ENCODE measurements at regions not wholly inside any gene's neighbourhood (a gene's known extent, or its start where the extent isn't known, plus 50 kb on each side); places are given as distances from the start of the nearest gene placed in this dataset.
"Not testable (repeated sequence)": the region's sequence is repeated elsewhere in the genome, so short reads cannot be mapped to it uniquely, and the experiment has no call there.

GRCh38 chr9:18036422-18037187 lies 437.3 kb upstream of the ADAMTSL1 start:
- DNase-seq = no peak

GRCh38 chr9:18037981-18038380 lies 436.0 kb upstream of the ADAMTSL1 start:
- no peak for DNase-seq

- no peak for DNase-seq
Measured at GRCh38 chr9:18040327-18040726, 433.6 kb upstream of the ADAMTSL1 start.

DNA sequence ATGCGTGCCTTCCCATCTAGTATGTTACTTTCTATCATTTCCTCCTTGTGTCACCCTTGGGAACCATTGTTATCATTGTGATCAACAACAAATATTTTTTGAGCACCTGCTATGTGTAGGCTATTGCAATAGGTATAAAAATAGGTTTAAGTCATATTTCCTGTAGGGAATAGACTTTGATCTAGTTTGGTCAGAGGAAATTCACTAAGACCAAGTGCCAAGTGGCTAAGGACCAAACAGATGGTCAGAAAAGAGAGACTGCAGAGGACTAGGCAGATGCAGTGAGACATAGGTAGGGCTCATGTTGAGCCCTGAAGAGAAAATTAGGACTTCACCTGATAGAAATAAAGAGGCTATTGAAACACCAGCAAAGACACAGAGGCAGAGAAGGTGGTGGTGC lies 430.0 kb upstream of the ADAMTSL1 start:
- DNase-seq = no peak

DNA sequence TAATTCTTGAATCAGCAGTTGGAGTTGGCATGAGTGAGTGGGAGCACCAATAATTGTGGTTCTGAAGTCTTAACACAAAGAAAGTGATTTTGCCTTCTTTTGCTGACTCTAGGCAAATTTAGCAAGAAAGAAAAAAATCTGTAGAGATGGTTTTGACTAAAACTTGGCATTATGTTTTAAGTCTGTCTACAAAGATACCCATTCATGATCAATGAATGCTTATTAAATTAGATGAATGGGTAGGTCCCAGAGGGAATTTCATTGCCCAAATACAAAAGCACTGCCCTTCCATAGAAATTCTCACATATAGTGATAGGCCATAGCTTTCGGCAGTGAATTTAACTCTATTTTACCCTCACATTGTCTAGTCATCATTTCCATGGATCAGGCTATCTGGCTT lies 428.6 kb upstream of the ADAMTSL1 start:
- no peak for DNase-seq

DNA sequence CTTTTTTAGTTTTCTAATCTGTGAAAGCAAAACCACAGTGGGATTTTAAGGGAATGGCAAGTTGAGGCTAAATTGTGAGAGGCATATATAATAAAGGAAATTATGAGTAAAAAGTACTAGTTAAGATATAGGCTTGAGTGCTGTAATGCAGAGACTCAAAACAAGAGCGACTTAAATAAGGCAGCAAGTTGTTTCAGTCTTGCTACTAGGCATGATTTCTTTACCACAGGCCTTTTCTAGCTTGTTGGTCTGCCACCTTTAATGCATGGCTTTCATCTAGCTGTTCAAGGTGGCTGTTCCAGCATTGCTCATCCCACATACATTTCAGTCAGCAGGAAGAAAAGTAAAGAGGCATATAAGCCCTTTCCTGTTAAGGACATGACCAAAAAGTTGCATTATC lies 427.9 kb upstream of the ADAMTSL1 start:
- no peak for DNase-seq

GRCh38 chr9:18051638-18052037 lies 422.3 kb upstream of the ADAMTSL1 start:
- no peak for DNase-seq

DNA sequence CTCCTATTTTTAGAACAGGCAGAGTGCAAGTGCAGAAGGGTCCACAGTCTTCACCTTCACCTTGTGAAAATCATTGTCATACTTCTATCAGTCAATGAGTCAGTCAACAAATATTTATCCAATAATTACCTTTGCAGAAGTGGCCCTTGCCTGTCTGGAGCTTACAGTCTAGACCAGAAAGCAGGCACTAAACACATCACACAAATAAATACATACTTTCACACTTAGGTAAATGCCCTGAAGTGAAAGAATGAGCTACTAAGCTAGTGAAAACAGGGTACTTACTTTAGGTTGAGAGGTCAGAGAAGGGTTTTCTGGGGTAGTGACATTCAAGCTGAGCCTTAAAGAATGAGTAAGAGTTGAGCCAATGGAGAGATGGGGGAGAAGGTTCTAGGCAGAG lies 421.9 kb upstream of the ADAMTSL1 start:
- DNase-seq = no peak

DNA sequence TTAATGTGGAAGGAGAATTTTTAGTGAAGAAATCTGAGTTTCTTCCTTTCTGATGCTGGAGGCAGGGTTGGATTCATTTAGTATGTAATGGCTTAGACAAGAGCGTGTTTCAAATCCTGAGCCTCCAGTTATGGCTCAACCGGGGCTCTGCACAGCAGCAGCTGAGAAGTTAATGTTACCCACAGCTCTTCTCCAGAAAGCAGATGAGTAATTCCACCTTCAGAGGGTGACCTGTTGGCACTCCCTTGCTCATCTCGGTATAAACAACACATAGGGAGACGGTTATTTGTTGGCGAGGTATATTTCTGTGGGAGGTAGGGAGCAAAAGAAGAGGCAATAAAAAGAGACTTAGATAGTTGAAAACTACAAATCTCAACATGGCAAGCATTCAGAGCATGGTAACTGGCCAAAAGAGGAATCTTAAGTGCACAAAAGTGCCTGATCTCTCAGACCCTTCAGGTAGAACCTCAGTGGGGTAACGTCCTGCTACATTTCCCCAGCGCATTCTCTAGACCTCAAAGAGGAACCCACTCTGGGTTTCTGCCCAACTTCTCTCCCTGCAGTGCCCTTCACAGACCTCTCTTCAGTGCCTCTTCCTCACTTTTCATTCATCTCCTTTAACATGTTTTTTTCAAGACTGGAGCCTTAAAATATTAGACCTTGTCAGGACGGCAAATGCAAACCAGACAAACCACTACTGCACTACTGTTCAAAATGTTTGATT lies 417.5 kb upstream of the ADAMTSL1 start:
- no peak for DNase-seq

DNA sequence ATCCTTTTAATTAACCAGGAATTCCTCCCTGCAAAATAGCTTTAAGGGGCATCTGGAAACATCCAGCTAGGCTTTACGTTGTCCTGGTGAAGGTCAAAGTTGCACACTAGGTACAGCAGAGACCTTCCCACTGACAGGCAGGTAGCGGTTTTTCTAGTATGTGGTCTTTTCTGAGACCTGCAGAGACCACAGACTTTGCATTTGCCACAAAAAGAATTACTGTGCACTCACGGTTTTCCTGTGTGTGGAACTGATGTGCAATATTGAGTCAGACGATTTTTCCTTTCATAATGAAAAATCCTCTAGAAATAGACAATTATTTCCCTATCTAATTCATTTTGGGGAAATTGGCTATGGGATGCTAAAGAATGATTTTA lies 417.0 kb upstream of the ADAMTSL1 start:
- no peak for DNase-seq

DNA sequence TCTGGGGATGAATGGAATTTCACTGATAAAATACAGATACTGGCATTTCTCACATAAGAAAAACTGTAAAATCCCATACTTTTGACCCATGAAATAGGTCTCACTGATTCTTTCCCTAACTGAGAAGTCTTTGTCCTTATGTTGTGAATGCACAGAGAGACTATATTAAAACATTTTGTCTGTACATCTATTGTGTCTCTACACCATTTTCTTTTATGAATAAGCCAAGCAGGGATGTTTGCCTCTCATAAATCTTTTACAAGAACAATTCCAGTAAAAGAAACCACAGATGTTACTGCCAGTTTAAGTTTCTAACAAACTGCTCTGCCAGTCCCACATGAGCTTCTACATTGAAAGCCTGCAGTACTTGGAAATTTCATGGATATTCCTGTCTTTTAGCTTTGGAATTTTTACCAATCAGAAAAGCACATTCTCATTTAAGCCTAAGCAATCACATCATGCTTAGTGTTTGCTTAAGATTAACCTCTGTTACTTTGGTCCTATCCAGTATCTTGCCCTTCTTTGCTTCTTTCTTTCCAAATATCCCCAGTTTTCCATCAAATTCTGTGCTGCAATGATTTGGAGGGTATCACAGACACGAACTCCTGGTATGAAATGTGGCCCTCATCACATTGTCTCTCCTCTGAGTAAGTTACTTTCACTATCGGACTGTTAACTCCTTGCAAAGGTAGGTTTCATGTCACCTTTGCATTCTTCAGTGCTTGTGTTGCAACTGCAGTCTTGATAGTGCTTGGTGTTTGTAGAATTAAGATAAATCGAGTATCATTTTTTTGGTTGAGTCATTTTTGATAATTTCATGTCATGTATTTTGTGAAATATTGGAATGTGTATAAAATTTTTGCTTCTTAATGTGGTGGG lies 415.1 kb upstream of the ADAMTSL1 start:
- no peak for DNase-seq

DNA sequence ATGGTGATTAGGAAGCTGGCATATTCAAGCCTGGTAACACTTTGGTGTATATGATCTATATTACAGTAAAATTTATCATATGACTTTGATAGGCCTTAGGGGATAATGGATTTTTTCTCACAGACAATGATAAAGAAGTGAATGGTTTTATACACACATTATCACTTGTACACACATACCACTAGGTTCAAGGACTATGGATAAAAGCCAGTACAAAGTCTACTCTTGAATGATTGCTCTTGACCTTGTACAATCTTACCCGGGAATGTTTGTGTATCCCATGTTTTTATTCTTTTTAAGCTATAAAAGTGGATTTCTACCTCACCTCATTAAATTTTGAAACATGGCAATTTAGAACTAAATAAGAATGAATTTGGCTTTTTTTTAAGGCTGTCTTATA lies 414.5 kb upstream of the ADAMTSL1 start:
- no peak for DNase-seq

GRCh38 chr9:18060269-18060934 lies 413.6 kb upstream of the ADAMTSL1 start:
- no peak for DNase-seq

DNA sequence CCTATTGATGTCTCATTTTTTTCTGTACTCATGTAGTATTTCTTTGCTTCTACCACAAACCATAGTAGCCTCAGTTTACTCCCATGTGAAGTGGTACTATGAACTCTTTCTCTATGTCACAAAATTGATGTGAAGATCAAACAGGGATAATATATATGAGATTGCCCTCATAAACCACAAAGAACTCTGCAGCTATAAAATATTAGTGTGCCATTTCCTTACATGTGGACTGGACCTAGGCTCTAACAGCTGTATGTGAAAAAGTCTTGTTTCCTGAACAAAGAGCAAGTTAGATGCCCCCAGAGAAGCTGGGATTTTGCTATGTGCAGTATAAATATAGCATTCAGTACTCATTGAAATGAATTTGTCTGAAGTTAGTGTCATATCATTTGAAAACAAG lies 412.6 kb upstream of the ADAMTSL1 start:
- no peak for DNase-seq

- DNase-seq = no peak
Measured at GRCh38 chr9:18061856-18062255, 412.1 kb upstream of the ADAMTSL1 start.

- DNase-seq = no peak
Measured at GRCh38 chr9:18063856-18064390, 410.0 kb upstream of the ADAMTSL1 start.

GRCh38 chr9:18066608-18067007 lies 407.3 kb upstream of the ADAMTSL1 start:
- DNase-seq = not testable (repeated sequence)

DNA sequence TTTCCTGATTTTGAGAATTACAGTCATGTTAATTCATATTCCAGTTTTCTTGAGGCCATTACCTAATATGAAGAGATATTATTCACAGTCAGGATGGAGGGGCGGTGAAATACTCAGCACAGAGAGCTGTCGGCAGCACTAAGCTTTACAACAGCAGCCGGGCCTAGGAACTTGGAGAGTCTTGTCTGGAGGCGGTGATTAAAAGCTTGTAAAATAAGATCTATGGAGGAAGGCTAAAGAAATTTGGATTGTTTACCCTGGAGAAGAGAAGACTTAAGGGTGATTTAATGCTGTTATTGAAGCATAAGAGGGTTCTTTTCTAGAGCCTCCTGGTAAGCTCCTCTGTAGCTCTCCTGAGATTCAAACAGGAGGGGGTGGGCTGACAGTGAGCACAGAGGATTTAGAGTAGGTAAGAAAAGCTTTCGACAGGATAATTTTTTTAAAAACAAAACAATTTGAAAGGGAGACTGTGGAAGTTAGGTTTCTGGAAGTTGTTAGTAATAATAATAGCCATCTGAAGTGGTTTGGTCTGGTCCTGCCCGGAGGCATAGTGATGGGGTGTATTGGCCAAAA lies 406.3 kb upstream of the ADAMTSL1 start:
- no peak for DNase-seq

DNA sequence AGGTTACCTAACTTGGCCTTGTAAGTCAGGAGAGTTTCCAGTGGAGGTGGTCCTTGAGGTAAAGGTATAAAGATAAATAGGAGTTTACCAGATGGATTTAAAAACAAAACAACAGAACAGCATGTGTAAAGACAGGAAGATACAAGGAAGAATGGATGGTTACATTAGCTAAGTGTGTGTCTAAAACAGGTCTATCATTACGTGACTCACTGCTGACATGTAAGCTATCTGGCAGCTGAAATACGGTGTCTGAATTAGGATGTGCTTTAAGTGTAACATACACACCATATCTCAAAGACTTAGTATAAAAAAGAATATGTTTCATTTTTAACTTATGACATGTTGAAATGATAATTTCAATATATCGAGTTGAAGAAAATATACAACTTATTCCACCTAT lies 405.1 kb upstream of the ADAMTSL1 start:
- no peak for DNase-seq

DNA sequence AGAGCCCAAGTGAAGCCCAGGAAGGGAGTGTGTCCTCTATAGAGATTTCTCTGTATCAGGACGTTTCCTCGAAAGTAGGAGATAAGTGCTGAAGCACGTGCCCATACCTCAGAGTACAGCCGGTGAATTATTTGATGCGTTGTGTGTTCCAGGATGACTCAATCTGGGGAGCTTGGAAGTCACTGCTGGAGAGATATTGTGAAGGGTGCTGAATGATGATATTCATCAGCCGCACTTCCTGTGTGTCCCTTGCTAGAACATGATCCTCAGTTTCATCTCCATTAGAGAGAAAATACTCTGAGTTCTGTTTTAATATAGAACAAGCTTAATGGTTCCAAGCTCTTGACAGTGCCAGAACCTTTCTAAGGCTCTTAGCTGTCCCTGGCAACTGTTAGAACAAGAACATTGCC lies 402.3 kb upstream of the ADAMTSL1 start:
- no peak for DNase-seq

DNA sequence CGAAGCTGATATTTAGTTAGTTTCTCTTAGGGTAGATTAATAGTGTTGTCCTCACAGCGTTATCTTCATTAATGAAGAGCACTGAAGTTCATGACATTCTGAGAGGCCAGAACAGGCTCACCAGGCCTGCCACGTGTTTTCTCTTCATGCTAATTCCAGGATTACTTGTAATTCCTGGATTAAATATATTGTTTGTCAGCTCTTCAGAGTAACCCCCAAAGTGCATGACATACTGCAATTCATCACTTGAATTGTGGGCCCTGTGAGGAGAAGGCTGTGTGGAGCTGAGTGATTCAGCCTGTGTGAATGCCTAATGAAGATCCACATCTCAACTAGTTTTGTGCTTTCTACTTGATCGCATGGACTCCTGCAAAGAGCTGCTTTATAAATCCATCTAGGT lies 401.0 kb upstream of the ADAMTSL1 start:
- no peak for DNase-seq

GRCh38 chr9:18074041-18074440 lies 399.9 kb upstream of the ADAMTSL1 start:
- no peak for DNase-seq
